H9 (cell line): ENCODE measurements at regions not wholly inside any gene's neighbourhood (a gene's known extent, or its start where the extent isn't known, plus 50 kb on each side); places are given as distances from the start of the nearest gene placed in this dataset.

ENCODE experiments used
- DNase-seq: peaks from one replicate; pipeline ENCODE4 v3.0.0-alpha.2; 2017
- H2AFZ ChIP-seq: one replicate; pipeline ENCODE4 v1.6.1; 2013; ENCODE audit warnings: mild to moderate bottlenecking, low read length, control low read depth, moderate library complexity
- H2AK5ac ChIP-seq: 2 replicates; pipeline ENCODE4 v1.6.1; 2013; ENCODE audit warnings: low read length, control low read depth, mixed read lengths; ENCODE audit not compliant: insufficient read length
- H2BK120ac ChIP-seq: one replicate; pipeline ENCODE4 v1.6.1; 2013; ENCODE audit warnings: low read depth, mild to moderate bottlenecking, low read length, control low read depth, inconsistent platforms; ENCODE audit not compliant: poor library complexity, severe bottlenecking
- H2BK12ac ChIP-seq: 2 replicates; pipeline ENCODE4 v1.6.1; 2013; ENCODE audit warnings: low read length, control low read depth, mixed read lengths, low read depth; ENCODE audit not compliant: insufficient read length
- H2BK15ac ChIP-seq: 2 replicates; pipeline ENCODE4 v1.6.1; 2013; ENCODE audit warnings: low read depth, low read length, control low read depth
- H2BK20ac ChIP-seq: one replicate; pipeline ENCODE4 v1.6.1; 2013; ENCODE audit warnings: low read depth, mild to moderate bottlenecking, low read length, control low read depth, inconsistent platforms; ENCODE audit not compliant: poor library complexity, severe bottlenecking
- H2BK5ac ChIP-seq: 2 replicates; pipeline ENCODE4 v1.6.1; 2013; ENCODE audit warnings: low read length, control low read depth, mixed read lengths; ENCODE audit not compliant: insufficient read length
- H3K14ac ChIP-seq: 2 replicates; pipeline ENCODE4 v1.6.1; 2013; ENCODE audit warnings: low read length, control low read depth; ENCODE audit not compliant: insufficient read depth
- H3K18ac ChIP-seq: 2 replicates; pipeline ENCODE4 v1.6.1; 2013; ENCODE audit warnings: low read depth, mild to moderate bottlenecking, mixed read lengths, low read length, control low read depth; ENCODE audit not compliant: insufficient read length
- H3K23ac ChIP-seq: 2 replicates; pipeline ENCODE4 v1.6.1; 2013; ENCODE audit warnings: low read length, control low read depth, mixed read lengths, low read depth; ENCODE audit not compliant: insufficient read length
- H3K23me2 ChIP-seq: 2 replicates; pipeline ENCODE4 v1.6.1; 2013; ENCODE audit warnings: low read depth, mild to moderate bottlenecking, mixed read lengths, low read length, control low read depth; ENCODE audit not compliant: insufficient read length, poor library complexity, severe bottlenecking
- H3K27ac ChIP-seq: 2 replicates; pipeline ENCODE4 v1.5.1; 2013; ENCODE audit warnings: low read length, control low read depth, mixed read lengths, low read depth; ENCODE audit not compliant: insufficient read length
- H3K27me3 ChIP-seq: 2 replicates; pipeline ENCODE4 v1.6.1; 2013; ENCODE audit warnings: low read length, control low read depth, inconsistent platforms; ENCODE audit not compliant: insufficient read depth
- H3K4ac ChIP-seq: 2 replicates; pipeline ENCODE4 v1.6.1; 2013; ENCODE audit warnings: low read depth, mild to moderate bottlenecking, control low read depth, inconsistent platforms, low read length, moderate library complexity
- H3K4me1 ChIP-seq: 2 replicates; pipeline ENCODE4 v1.6.1; 2013; ENCODE audit warnings: low read length, control low read depth, inconsistent platforms; ENCODE audit not compliant: insufficient read depth
- H3K4me2 ChIP-seq: 2 replicates; pipeline ENCODE4 v1.6.1; 2013; ENCODE audit warnings: low read length, control low read depth, mixed read lengths; ENCODE audit not compliant: insufficient read length, insufficient read depth
- H3K56ac ChIP-seq: 2 replicates; pipeline ENCODE4 v1.6.1; 2013; ENCODE audit warnings: low read depth, mild to moderate bottlenecking, mixed read lengths, low read length, control low read depth; ENCODE audit not compliant: insufficient read length
- H3K79me1 ChIP-seq: 2 replicates; pipeline ENCODE4 v1.6.1; 2013; ENCODE audit warnings: low read depth, mild to moderate bottlenecking, moderate library complexity, low read length, control low read depth, inconsistent platforms; ENCODE audit not compliant: insufficient read depth, poor library complexity, severe bottlenecking
- H3K79me2 ChIP-seq: 2 replicates; pipeline ENCODE4 v1.6.1; 2013; ENCODE audit warnings: low read length, control low read depth, inconsistent platforms; ENCODE audit not compliant: insufficient read depth
- H3K9ac ChIP-seq: 2 replicates; pipeline ENCODE4 v1.6.1; 2013; ENCODE audit warnings: low read length, control low read depth, mixed read lengths; ENCODE audit not compliant: insufficient read length; ENCODE audit errors: extremely low read depth
- H3K9me3 ChIP-seq: one replicate; pipeline ENCODE4 v1.6.1; 2013; ENCODE audit warnings: low read depth, low read length, inconsistent platforms; ENCODE audit not compliant: control insufficient read depth
- H3T11ph ChIP-seq: one replicate; pipeline ENCODE4 v1.6.1; 2013; ENCODE audit warnings: mild to moderate bottlenecking, low read length, control low read depth, inconsistent platforms
- H4K20me1 ChIP-seq: one replicate; pipeline ENCODE4 v1.6.1; 2013; ENCODE audit not compliant: control insufficient read depth, insufficient read length, insufficient read depth
- H4K5ac ChIP-seq: 2 replicates; pipeline ENCODE4 v1.6.1; 2013; ENCODE audit warnings: low read depth, mild to moderate bottlenecking, mixed read lengths, low read length, control low read depth; ENCODE audit not compliant: insufficient read length
- H4K8ac ChIP-seq: replicated peaks from 2 replicates; pipeline ENCODE4 v1.6.1; 2013; ENCODE audit warnings: low read length, control low read depth, mixed read lengths, low read depth; ENCODE audit not compliant: insufficient read length
- H4K91ac ChIP-seq: 2 replicates; pipeline ENCODE4 v1.6.1; 2013; ENCODE audit warnings: low read depth, mild to moderate bottlenecking, moderate library complexity, mixed read lengths, low read length, control low read depth; ENCODE audit not compliant: insufficient read length
- H3K27ac Mint-ChIP-seq, 3 experiments: 2 replicates in 2 of 3; 3 replicates in 1 of 3; pipeline ENCODE4 v1.8.0; 2020 to 2021; ENCODE audit warnings: mixed read lengths in 3 of 3, mild to moderate bottlenecking in 1 of 3, moderate library complexity in 1 of 3
- H3K27me3 Mint-ChIP-seq: 2 replicates; pipeline ENCODE4 v1.8.0; 2021; ENCODE audit warnings: low read depth, mild to moderate bottlenecking, moderate library complexity, mixed read lengths
- H3K36me3 Mint-ChIP-seq, 3 experiments: 2 replicates in 2 of 3; 3 replicates in 1 of 3; pipeline ENCODE4 v1.8.0; 2020 to 2021; ENCODE audit warnings: low read depth in 3 of 3, mixed read lengths in 3 of 3; ENCODE audit not compliant: insufficient read depth in 1 of 3
- H3K4me1 Mint-ChIP-seq, 2 experiments: 2 replicates each; pipeline ENCODE4 v1.8.0; 2020; ENCODE audit warnings: mixed read lengths in 2 of 2
- H3K4me3 Mint-ChIP-seq, 2 experiments: 2 replicates in 1 of 2; 3 replicates in 1 of 2; pipeline ENCODE4 v1.8.0; 2020 to 2021; ENCODE audit warnings: mild to moderate bottlenecking in 2 of 2, mixed read lengths in 2 of 2, moderate library complexity in 1 of 2
- H3K9me3 Mint-ChIP-seq, 2 experiments: 2 replicates in 1 of 2; 3 replicates in 1 of 2; pipeline ENCODE4 v1.8.0; 2020; ENCODE audit warnings: mild to moderate bottlenecking in 2 of 2, mixed read lengths in 2 of 2, moderate library complexity in 1 of 2
- WGBS: extraction: QIAGEN DNeasy Blood & Tissue Kit; methylation state at CpG from one replicate; pipeline ENCODE4 v1.1.7; 2013; ENCODE audit warnings: missing lambda C conversion rate, low lambda C conversion rate, mixed read lengths; ENCODE audit not compliant: insufficient read length; ENCODE audit errors: extremely low coverage; 5-methylcytosine and 5-hydroxymethylcytosine counted together
- TF ChIP-seq, protein P1 (sequence below): fragments of 200-600 bp; sonication (generic); conservative IDR thresholded peaks from 3 replicates; pipeline ENCODE4 v1.8.0; 2021; ENCODE audit warnings: antibody characterized with exemption, mild to moderate bottlenecking

DNA sequence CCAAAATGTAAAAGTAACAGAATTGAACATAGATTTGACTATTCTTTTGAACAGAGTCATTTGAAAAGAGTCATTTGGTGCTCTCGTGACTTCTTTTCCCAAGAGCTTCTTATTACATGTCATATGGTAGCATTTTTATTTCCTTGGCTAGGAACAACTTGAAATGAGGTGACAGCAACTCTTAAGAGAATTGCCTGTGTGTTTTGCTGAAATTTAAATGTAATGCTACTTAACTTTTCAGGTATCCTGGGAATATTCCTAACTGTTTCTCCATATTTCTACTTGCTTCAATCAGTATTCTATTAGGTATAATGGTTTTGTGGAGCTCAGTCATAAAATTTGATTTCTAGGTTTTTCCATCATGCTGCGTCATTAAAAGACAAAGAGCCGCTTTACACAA, 700.7 kb downstream of the LUZP2 start:
- H3K27ac ChIP-seq = no peak overlapping the region
- no peak overlapping the region for H2BK20ac ChIP-seq
- H2BK5ac ChIP-seq = no peak overlapping the region
- no peak overlapping the region for H2BK12ac ChIP-seq
- H3K4me1 Mint-ChIP-seq = peaks cover 12 to 13% of the 10 kb centered on the region in 2 experiments
- H3T11ph ChIP-seq = no peak overlapping the region
- H3K4me3 Mint-ChIP-seq = no peak overlapping the region
- TF ChIP-seq, protein P1, sequence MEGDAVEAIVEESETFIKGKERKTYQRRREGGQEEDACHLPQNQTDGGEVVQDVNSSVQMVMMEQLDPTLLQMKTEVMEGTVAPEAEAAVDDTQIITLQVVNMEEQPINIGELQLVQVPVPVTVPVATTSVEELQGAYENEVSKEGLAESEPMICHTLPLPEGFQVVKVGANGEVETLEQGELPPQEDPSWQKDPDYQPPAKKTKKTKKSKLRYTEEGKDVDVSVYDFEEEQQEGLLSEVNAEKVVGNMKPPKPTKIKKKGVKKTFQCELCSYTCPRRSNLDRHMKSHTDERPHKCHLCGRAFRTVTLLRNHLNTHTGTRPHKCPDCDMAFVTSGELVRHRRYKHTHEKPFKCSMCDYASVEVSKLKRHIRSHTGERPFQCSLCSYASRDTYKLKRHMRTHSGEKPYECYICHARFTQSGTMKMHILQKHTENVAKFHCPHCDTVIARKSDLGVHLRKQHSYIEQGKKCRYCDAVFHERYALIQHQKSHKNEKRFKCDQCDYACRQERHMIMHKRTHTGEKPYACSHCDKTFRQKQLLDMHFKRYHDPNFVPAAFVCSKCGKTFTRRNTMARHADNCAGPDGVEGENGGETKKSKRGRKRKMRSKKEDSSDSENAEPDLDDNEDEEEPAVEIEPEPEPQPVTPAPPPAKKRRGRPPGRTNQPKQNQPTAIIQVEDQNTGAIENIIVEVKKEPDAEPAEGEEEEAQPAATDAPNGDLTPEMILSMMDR = no peak
- no peaks in the 10 kb centered on the region for H3K4me1 ChIP-seq
- H3K56ac ChIP-seq = no peak overlapping the region
- no peaks in the 10 kb centered on the region for H3K27me3 Mint-ChIP-seq
- H3K27ac Mint-ChIP-seq = no peak overlapping the region
- no peak overlapping the region for H4K91ac ChIP-seq
- no peaks in the 10 kb centered on the region for H3K79me2 ChIP-seq
- H3K27me3 ChIP-seq = no peaks in the 10 kb centered on the region
- no peaks in the 10 kb centered on the region for H4K20me1 ChIP-seq
- no peaks in the 10 kb centered on the region for H3K23me2 ChIP-seq
- H3K79me1 ChIP-seq = no peaks in the 10 kb centered on the region
- no peak overlapping the region for H2BK120ac ChIP-seq
- no peak overlapping the region for H2BK15ac ChIP-seq
- no peak overlapping the region for H3K9ac ChIP-seq
- H3K4me2 ChIP-seq = no peak overlapping the region
- H3K4ac ChIP-seq = no peak overlapping the region
- no peak for DNase-seq
- no peak overlapping the region for H2AFZ ChIP-seq
- H3K9me3 ChIP-seq = no peaks in the 10 kb centered on the region
- WGBS = no CpG with 5 or more reads among the region's 3 CpGs
- no peaks in the 10 kb centered on the region; a peak in 1 of 5 replicates for H3K9me3 Mint-ChIP-seq
- H4K5ac ChIP-seq = no peak overlapping the region
- H3K14ac ChIP-seq = no peak overlapping the region
- H4K8ac ChIP-seq = no peak overlapping the region
- no peaks in the 10 kb centered on the region for H3K36me3 Mint-ChIP-seq
- no peak overlapping the region for H3K23ac ChIP-seq
- H2AK5ac ChIP-seq = no peak overlapping the region
- H3K18ac ChIP-seq = no peak overlapping the region
